Transverse colon (tissue), 3 donors: ENCODE measurements at regions not wholly inside any gene's neighbourhood (a gene's known extent, or its start where the extent isn't known, plus 50 kb on each side); places are given as distances from the start of the nearest gene placed in this dataset.

Experiments used
- CTCF ChIP-seq, 5 experiments: fragments of 200-600 bp in 3 of 5; fragments of 450-650 bp in 2 of 5; sonication (generic) in 3 of 5; IDR thresholded peaks; 1 replicate in 2 of 5; 2 replicates in 3 of 5; pipeline ENCODE4 v1.5.1; 2016 to 2017; ENCODE audit warnings: antibody characterized with exemption in 5 of 5, inconsistent platforms in 3 of 5, mild to moderate bottlenecking in 2 of 5, moderate library complexity in 1 of 5
- EP300 ChIP-seq: sonication (generic); formaldehyde crosslinking; IDR thresholded peaks from one replicate; pipeline ENCODE4 v1.6.1; 2017; ENCODE audit warnings: antibody characterized with exemption, low read depth
- POLR2A ChIP-seq: fragments of 450-650 bp; IDR thresholded peaks from one replicate; pipeline ENCODE4 v1.6.1; 2016; ENCODE audit warnings: antibody characterized with exemption, mild to moderate bottlenecking, moderate library complexity

- TF ChIP-seq CTCF (IDR thresholded peaks at IDR 0.05) (no peak), POLR2A (no peak), EP300 (no peak)
Measured at GRCh38 chr13:111479412-111479811, 159.0 kb downstream of the TEX29 start.
